ENCODE measurements at regions not wholly inside any gene's neighbourhood (a gene's known extent, or its start where the extent isn't known, plus 50 kb on each side); places are given as distances from the start of the nearest gene placed in this dataset.

GRCh38 chr10:78542521-78542920 lies 508.9 kb downstream of the RPS24 start:
- H3K36me3 ChIP-seq = no peaks in the 10 kb centered on the region
- no peak for DNase-seq
- no peaks in the 10 kb centered on the region for H3K9me3 ChIP-seq
- H3K27ac ChIP-seq = peak overlapping the region in 1 of 4 donors; percentile 47
- no peak overlapping the region for H3K4me3 ChIP-seq
- H3K4me1 ChIP-seq = peaks cover 13 to 14% of the 10 kb centered on the region in 2 donors
- in situ Hi-C loops (cut with MboI; ENCODE audit: low sequenced_read_pairs in 4 of 4) (no loop called here), intact Hi-C loops (cut with DNase I; ENCODE audit: low total_unique reads) (no loop called here)
- no peak for ATAC-seq
- no peaks in the 10 kb centered on the region for H3K27me3 ChIP-seq
- no peak for TF ChIP-seq CTCF (IDR thresholded peaks at IDR 0.05 in 4 of 5, conservative IDR thresholded peaks at IDR 0.05 in 1 of 5)

GRCh38 chr10:78543031-78543748 lies 509.5 kb downstream of the RPS24 start:
- in situ Hi-C loops (cut with MboI; ENCODE audit: low sequenced_read_pairs in 4 of 4) = no loop called here
- H3K27me3 ChIP-seq = no peaks in the 10 kb centered on the region
- no peaks in the 10 kb centered on the region for H3K36me3 ChIP-seq
- DNase-seq = no peak
- peak overlapping the region; percentile 23 to 47 (median 30) for H3K27ac ChIP-seq
- ATAC-seq = peak; percentile 28 to 45
- peaks cover 13 to 14% of the 10 kb centered on the region in 2 donors for H3K4me1 ChIP-seq
- TF ChIP-seq POLR2A (IDR thresholded peaks at IDR 0.05) = no peak
- H3K4me3 ChIP-seq = no peak overlapping the region
- no peaks in the 10 kb centered on the region for H3K9me3 ChIP-seq
- intact Hi-C loops (cut with DNase I; ENCODE audit: low total_unique reads) = no loop called here

GRCh38 chr10:78543749-78544362 lies 510.2 kb downstream of the RPS24 start:
- in situ Hi-C loops (cut with MboI; ENCODE audit: low sequenced_read_pairs in 4 of 4) = no loop called here
- H3K27ac ChIP-seq = peak overlapping the region; percentile 23 to 47 (median 36)
- intact Hi-C loops (cut with DNase I; ENCODE audit: low total_unique reads) = no loop called here

DNA sequence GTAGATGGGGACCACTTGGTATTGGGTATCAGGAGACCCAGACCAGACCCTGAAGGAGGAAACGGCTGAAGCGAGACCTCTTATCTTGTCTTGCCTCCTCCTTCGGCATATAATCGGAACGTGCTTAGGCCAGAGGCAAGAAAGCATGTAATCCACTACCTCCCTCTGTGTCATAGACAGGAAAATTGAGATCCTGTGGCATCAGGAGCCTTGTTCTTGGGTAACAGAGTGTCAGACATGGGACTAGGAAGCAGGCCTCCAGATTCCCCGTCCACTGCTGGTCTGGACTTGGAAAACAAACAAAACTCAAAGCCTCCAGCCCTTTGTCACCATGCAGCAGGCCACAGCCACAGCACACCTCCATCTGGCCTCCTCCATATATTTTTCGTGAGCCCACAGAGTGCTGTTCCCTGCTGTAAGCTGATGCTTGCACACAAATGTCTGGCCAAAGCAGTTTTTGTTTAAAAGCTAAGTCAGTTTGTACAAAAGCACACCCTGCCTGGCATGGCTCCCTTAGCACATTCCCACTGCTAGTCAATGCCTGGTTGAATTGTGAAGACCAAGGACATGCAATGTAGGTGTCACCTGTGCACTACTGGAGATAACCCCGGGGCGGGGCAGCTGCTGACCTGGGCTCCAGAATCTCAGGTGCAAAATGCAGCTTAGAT lies 510.9 kb downstream of the RPS24 start:
- H3K36me3 ChIP-seq = no peaks in the 10 kb centered on the region
- no peak overlapping the region for H3K4me3 ChIP-seq
- H3K27ac ChIP-seq = peak overlapping the region in 3 of 4 donors; percentile 7 to 46 (median 15)
- intact Hi-C loops (cut with DNase I; ENCODE audit: low total_unique reads) = no loop called here
- H3K27me3 ChIP-seq = no peaks in the 10 kb centered on the region
- in situ Hi-C loops (cut with MboI; ENCODE audit: low sequenced_read_pairs in 4 of 4) = no loop called here
- TF ChIP-seq CTCF (IDR thresholded peaks at IDR 0.05 in 4 of 5, conservative IDR thresholded peaks at IDR 0.05 in 1 of 5) = no peak
- DNase-seq = no peak
- H3K9me3 ChIP-seq = no peaks in the 10 kb centered on the region
- H3K4me1 ChIP-seq = peaks cover 13 to 14% of the 10 kb centered on the region in 2 donors
- ATAC-seq = peak; percentile 39 to 67

More at GRCh38 chr10:78543749-78544362, 510.2 kb downstream of the RPS24 start:
- ATAC-seq (peak; percentile 85), DNase-seq (peak; percentile 48 to 79)
- Histone ChIP-seq H3K4me3 (no peak overlapping the region), H3K27me3 (no peaks in the 10 kb centered on the region), H3K36me3 (no peaks in the 10 kb centered on the region), H3K9me3 (no peaks in the 10 kb centered on the region), H3K4me1 (peaks cover 13 to 14% of the 10 kb centered on the region in 2 donors)
- TF ChIP-seq POLR2A (IDR thresholded peaks at IDR 0.05) (no peak), CTCF (IDR thresholded peaks at IDR 0.05 in 4 of 5, conservative IDR thresholded peaks at IDR 0.05 in 1 of 5) (no peak)

- DNase-seq (no peak), ATAC-seq (no peak)
- H3K4me3 ChIP-seq = no peak overlapping the region
- H3K4me1 ChIP-seq = peaks cover 13 to 14% of the 10 kb centered on the region in 2 donors
- no peak overlapping the region for H3K27ac ChIP-seq
- H3K9me3 ChIP-seq = no peaks in the 10 kb centered on the region
- H3K36me3 ChIP-seq = no peaks in the 10 kb centered on the region
- intact Hi-C loops (cut with DNase I; ENCODE audit: low total_unique reads) (no loop called here), in situ Hi-C loops (cut with MboI; ENCODE audit: low sequenced_read_pairs in 4 of 4) (no loop called here)
- TF ChIP-seq POLR2A (IDR thresholded peaks at IDR 0.05) = no peak
- TF ChIP-seq CTCF (IDR thresholded peaks at IDR 0.05 in 4 of 5, conservative IDR thresholded peaks at IDR 0.05 in 1 of 5) = no peak
- no peaks in the 10 kb centered on the region for H3K27me3 ChIP-seq
Measured at GRCh38 chr10:78545756-78546155, 512.1 kb downstream of the RPS24 start.

Data from gastrocnemius medialis (tissue), 4 donors.